ENCODE measurements at regions not wholly inside any gene's neighbourhood (a gene's known extent, or its start where the extent isn't known, plus 50 kb on each side); places are given as distances from the start of the nearest gene placed in this dataset.

GRCh38 chr9:75699017-75699416 is 191.5 kb upstream of the PCSK5 start:
- TF ChIP-seq CTCF (IDR thresholded peaks at IDR 0.05 in 4 of 5, conservative IDR thresholded peaks at IDR 0.05 in 1 of 5) (no peak), POLR2A (IDR thresholded peaks at IDR 0.05) (no peak)
